Heart left ventricle (tissue), 13 donors: ENCODE measurements at regions not wholly inside any gene's neighbourhood (a gene's known extent, or its start where the extent isn't known, plus 50 kb on each side); places are given as distances from the start of the nearest gene placed in this dataset.

ENCODE experiments used
- POLR2A ChIP-seq, 2 donors: fragments of 450-650 bp; IDR thresholded peaks; one replicate each; pipeline ENCODE4 v1.6.1; 2017; ENCODE audit warnings: antibody characterized with exemption in 2 of 2, mild to moderate bottlenecking in 2 of 2, moderate library complexity in 2 of 2
- TF ChIP-seq, protein P1 (sequence below), 12 donors: fragments of 200-600 bp; sonication (generic) in 4 of 12; IDR thresholded peaks; one replicate each; pipeline versions ENCODE4 v1.5.0 to v1.8.0; 2018 to 2022; ENCODE audit warnings: antibody characterized with exemption in 12 of 12, mild to moderate bottlenecking in 5 of 12
- donor health status: ischemic (EF 13 %, LVEDD 7.1; RV severe dilation, severe dysfunction).
- donor health status: DM: no; HTN: yes; CAD: no.
- donor health status: DM: no; HTN: no; CAD: no.
- donor health status: ischemic (EF 25% LVEDD 6.9; RV normal size, moderate dysfunction).
- donor health status: ischemic (EF 25% LVEDD 5.7; RV mildly dilated, moderate dysfunction).
- donor health status: ischemic (EF 35%, LVEDD 5.7; RV mildly dilated, moderate dysfunction).
- donor health status: nonischemic (EF 11% LVEDD 7.7; RV severe dilation, severe dysfunction).
- donor health status: DM: yes; HTN: yes; CAD: no.
- donor health status: PGD.
- donor health status: ischemic (EF 29% LVEDD 5.4; RV normal size, mild dysfunction).
- donor health status: nonischemic (EF 23%, LVEDD 6.1; RV moderate dilation, normal function).

- no peak for TF ChIP-seq POLR2A (IDR thresholded peaks at IDR 0.05)
- TF ChIP-seq, protein P1, sequence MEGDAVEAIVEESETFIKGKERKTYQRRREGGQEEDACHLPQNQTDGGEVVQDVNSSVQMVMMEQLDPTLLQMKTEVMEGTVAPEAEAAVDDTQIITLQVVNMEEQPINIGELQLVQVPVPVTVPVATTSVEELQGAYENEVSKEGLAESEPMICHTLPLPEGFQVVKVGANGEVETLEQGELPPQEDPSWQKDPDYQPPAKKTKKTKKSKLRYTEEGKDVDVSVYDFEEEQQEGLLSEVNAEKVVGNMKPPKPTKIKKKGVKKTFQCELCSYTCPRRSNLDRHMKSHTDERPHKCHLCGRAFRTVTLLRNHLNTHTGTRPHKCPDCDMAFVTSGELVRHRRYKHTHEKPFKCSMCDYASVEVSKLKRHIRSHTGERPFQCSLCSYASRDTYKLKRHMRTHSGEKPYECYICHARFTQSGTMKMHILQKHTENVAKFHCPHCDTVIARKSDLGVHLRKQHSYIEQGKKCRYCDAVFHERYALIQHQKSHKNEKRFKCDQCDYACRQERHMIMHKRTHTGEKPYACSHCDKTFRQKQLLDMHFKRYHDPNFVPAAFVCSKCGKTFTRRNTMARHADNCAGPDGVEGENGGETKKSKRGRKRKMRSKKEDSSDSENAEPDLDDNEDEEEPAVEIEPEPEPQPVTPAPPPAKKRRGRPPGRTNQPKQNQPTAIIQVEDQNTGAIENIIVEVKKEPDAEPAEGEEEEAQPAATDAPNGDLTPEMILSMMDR (IDR thresholded peaks at IDR 0.05) = no peak
Measured at GRCh38 chr4:125101719-125102118, 213.0 kb upstream of the FAT4 start.
